ENCODE measurements at regions not wholly inside any gene's neighbourhood (a gene's known extent, or its start where the extent isn't known, plus 50 kb on each side); places are given as distances from the start of the nearest gene placed in this dataset.

- no peak for DNase-seq
- ATAC-seq, result peak in 1 of 2 donors; percentile 27
Measured at GRCh38 chr18:78160961-78161656, 818.5 kb upstream of the SALL3 start.

GRCh38 chr18:78165525-78165924 lies 814.1 kb upstream of the SALL3 start:
- intact Hi-C loops (cut with DNase I), result no loop called here
- DNase-seq (no peak), ATAC-seq (no peak)

More at GRCh38 chr18:78160961-78161656, 818.5 kb upstream of the SALL3 start:
- intact Hi-C loops (cut with DNase I), result no loop called here

GRCh38 chr18:78168526-78168925 lies 811.1 kb upstream of the SALL3 start:
- no peak for ATAC-seq
- DNase-seq, result no peak
- intact Hi-C loops (cut with DNase I), result no loop called here

GRCh38 chr18:78169174-78169864 lies 810.3 kb upstream of the SALL3 start:
- DNase-seq, result no peak
- ATAC-seq, result no peak
- intact Hi-C loops (cut with DNase I), result no loop called here

- ATAC-seq, result no peak
- no peak for DNase-seq
- intact Hi-C loops (cut with DNase I), result no loop called here
Measured at GRCh38 chr18:78171954-78172353, 807.7 kb upstream of the SALL3 start.

GRCh38 chr18:78174737-78175136 lies 804.9 kb upstream of the SALL3 start:
- ATAC-seq (no peak), DNase-seq (no peak)
- intact Hi-C loops (cut with DNase I), result no loop called here

GRCh38 chr18:78178812-78179211 lies 800.8 kb upstream of the SALL3 start:
- intact Hi-C loops (cut with DNase I), result no loop called here
- DNase-seq, result no peak
- ATAC-seq, result no peak

- ATAC-seq, result no peak
Measured at GRCh38 chr18:78180741-78181140, 798.9 kb upstream of the SALL3 start.

GRCh38 chr18:78183815-78184214 lies 795.8 kb upstream of the SALL3 start:
- intact Hi-C loops (cut with DNase I), result no loop called here
- ATAC-seq (no peak), DNase-seq (no peak)

More at GRCh38 chr18:78180741-78181140, 798.9 kb upstream of the SALL3 start:
- DNase-seq, result no peak
- intact Hi-C loops (cut with DNase I), result no loop called here

GRCh38 chr18:78191276-78191675 lies 788.3 kb upstream of the SALL3 start:
- DNase-seq (no peak), ATAC-seq (no peak)
- intact Hi-C loops (cut with DNase I), result no loop called here

GRCh38 chr18:78192054-78192453 lies 787.6 kb upstream of the SALL3 start:
- ATAC-seq, result peak in 1 of 2 donors; percentile 36
- intact Hi-C loops (cut with DNase I), result no loop called here
- no peak for DNase-seq

GRCh38 chr18:78196280-78196679 lies 783.3 kb upstream of the SALL3 start:
- intact Hi-C loops (cut with DNase I), result no loop called here
- no peak for DNase-seq
- no peak for ATAC-seq

GRCh38 chr18:78199002-78199401 lies 780.6 kb upstream of the SALL3 start:
- ATAC-seq (no peak), DNase-seq (no peak)
- intact Hi-C loops (cut with DNase I), result no loop called here

- ATAC-seq, result no peak
Measured at GRCh38 chr18:78199611-78200010, 780.0 kb upstream of the SALL3 start.

GRCh38 chr18:78207942-78208341 lies 771.7 kb upstream of the SALL3 start:
- ATAC-seq (no peak), DNase-seq (no peak)
- intact Hi-C loops (cut with DNase I), result no loop called here

More at GRCh38 chr18:78199611-78200010, 780.0 kb upstream of the SALL3 start:
- intact Hi-C loops (cut with DNase I), result no loop called here
- no peak for DNase-seq

- ATAC-seq (no peak), DNase-seq (no peak)
- intact Hi-C loops (cut with DNase I), result no loop called here
Measured at GRCh38 chr18:78208461-78208860, 771.2 kb upstream of the SALL3 start.

GRCh38 chr18:78213361-78213994 lies 766.1 kb upstream of the SALL3 start:
- DNase-seq (peak; percentile 57), ATAC-seq (peak; percentile 91 to 98)
- intact Hi-C loops (cut with DNase I), result no loop called here

- ATAC-seq (no peak), DNase-seq (no peak)
- intact Hi-C loops (cut with DNase I), result no loop called here
Measured at GRCh38 chr18:78221496-78221895, 758.1 kb upstream of the SALL3 start.

GRCh38 chr18:78228974-78229373 lies 750.6 kb upstream of the SALL3 start:
- intact Hi-C loops (cut with DNase I), result no loop called here
- DNase-seq (no peak), ATAC-seq (no peak)

- intact Hi-C loops (cut with DNase I), result no loop called here
- DNase-seq, result no peak
- no peak for ATAC-seq
Measured at GRCh38 chr18:78230911-78231310, 748.7 kb upstream of the SALL3 start.
